SK-N-SH (cell line): ENCODE measurements at regions not wholly inside any gene's neighbourhood (a gene's known extent, or its start where the extent isn't known, plus 50 kb on each side); places are given as distances from the start of the nearest gene placed in this dataset.

ENCODE experiments used
- CTCF ChIP-seq: fragments of 200-600 bp; sonication (generic); IDR thresholded peaks from 2 replicates; pipeline ENCODE4 v1.6.1; 2017; ENCODE audit warnings: antibody characterized with exemption, mild to moderate bottlenecking, moderate library complexity
- EP300 ChIP-seq, 2 experiments: IDR thresholded peaks; 2 replicates each; pipeline versions ENCODE4 v1.4.0 to v1.6.1; 2012; ENCODE audit warnings: borderline replicate concordance in 1 of 2, low read depth in 1 of 2, low read length in 1 of 2
- GATA2 ChIP-seq: sonication (generic); formaldehyde crosslinking; IDR thresholded peaks from 2 replicates; pipeline ENCODE4 v1.5.0; 2020; ENCODE audit warnings: mild to moderate bottlenecking, missing genetic modification reagents
- JUND ChIP-seq: IDR thresholded peaks from 2 replicates; pipeline ENCODE4 v1.4.0; 2012
- MAX ChIP-seq: IDR thresholded peaks from 2 replicates; pipeline ENCODE4 v1.4.0; 2012; ENCODE audit warnings: low read depth
- POLR2AphosphoS5 ChIP-seq: IDR thresholded peaks from 2 replicates; pipeline ENCODE4 v1.6.1; 2012; ENCODE audit warnings: low read depth, low read length
- REST ChIP-seq: IDR thresholded peaks from 2 replicates; pipeline ENCODE4 v1.6.1; 2012; ENCODE audit warnings: mild to moderate bottlenecking, low read depth, low read length, moderate library complexity
- RFX5 ChIP-seq: IDR thresholded peaks from 2 replicates; pipeline ENCODE4 v1.6.1; 2012; ENCODE audit warnings: mild to moderate bottlenecking, improper control_type of control experiment, low read length
- RXRA ChIP-seq: IDR thresholded peaks from 2 replicates; pipeline ENCODE4 v1.4.0; 2012; ENCODE audit warnings: low read depth, mild to moderate bottlenecking, borderline replicate concordance
- SIN3A ChIP-seq: IDR thresholded peaks from 2 replicates; pipeline ENCODE4 v1.6.1; 2012; ENCODE audit warnings: low read depth, mild to moderate bottlenecking, low read length, moderate library complexity, borderline replicate concordance
- SMC3 ChIP-seq: IDR thresholded peaks from 2 replicates; pipeline ENCODE4 v1.6.1; 2012; ENCODE audit warnings: low read depth, low read length, improper control_type of control experiment
- YY1 ChIP-seq: IDR thresholded peaks from 2 replicates; pipeline ENCODE4 v1.4.0; 2012; ENCODE audit warnings: low read depth, mild to moderate bottlenecking
- ZBTB33 ChIP-seq: IDR thresholded peaks from 2 replicates; pipeline ENCODE4 v1.4.0; 2012; ENCODE audit warnings: low read depth, borderline replicate concordance

- TF ChIP-seq YY1 (no peak), CTCF (no peak), RFX5 (no peak), JUND (no peak), POLR2AphosphoS5 (no peak), SIN3A (no peak), EP300 (IDR thresholded peaks at IDR 0.05; ENCODE audit: borderline replicate concordance in 1 of 2, low read depth in 1 of 2, low read length in 1 of 2) (no peak), MAX (no peak), GATA2 (no peak), REST (no peak), ZBTB33 (no peak), RXRA (no peak), SMC3 (no peak)
Observed at GRCh38 chr6:141017941-141018340, 1114.8 kb upstream of the GJE1 start.
